Esophagus squamous epithelium (tissue), 4 donors: ENCODE measurements at regions not wholly inside any gene's neighbourhood (a gene's known extent, or its start where the extent isn't known, plus 50 kb on each side); places are given as distances from the start of the nearest gene placed in this dataset.

ENCODE experiments used
- CTCF ChIP-seq, 6 experiments: fragments of 450-650 bp in 4 of 6; fragments of 200-600 bp in 2 of 6; sonication (generic) in 2 of 6; IDR thresholded peaks; one replicate each; pipeline ENCODE4 v1.5.1; 2016 to 2019; ENCODE audit warnings: antibody characterized with exemption in 6 of 6, mild to moderate bottlenecking in 4 of 6, moderate library complexity in 4 of 6
- POLR2A ChIP-seq, 4 donors: fragments of 450-650 bp; IDR thresholded peaks; one replicate each; pipeline ENCODE4 v1.6.1; 2017; ENCODE audit warnings: antibody characterized with exemption in 4 of 4, mild to moderate bottlenecking in 4 of 4, moderate library complexity in 3 of 4

DNA sequence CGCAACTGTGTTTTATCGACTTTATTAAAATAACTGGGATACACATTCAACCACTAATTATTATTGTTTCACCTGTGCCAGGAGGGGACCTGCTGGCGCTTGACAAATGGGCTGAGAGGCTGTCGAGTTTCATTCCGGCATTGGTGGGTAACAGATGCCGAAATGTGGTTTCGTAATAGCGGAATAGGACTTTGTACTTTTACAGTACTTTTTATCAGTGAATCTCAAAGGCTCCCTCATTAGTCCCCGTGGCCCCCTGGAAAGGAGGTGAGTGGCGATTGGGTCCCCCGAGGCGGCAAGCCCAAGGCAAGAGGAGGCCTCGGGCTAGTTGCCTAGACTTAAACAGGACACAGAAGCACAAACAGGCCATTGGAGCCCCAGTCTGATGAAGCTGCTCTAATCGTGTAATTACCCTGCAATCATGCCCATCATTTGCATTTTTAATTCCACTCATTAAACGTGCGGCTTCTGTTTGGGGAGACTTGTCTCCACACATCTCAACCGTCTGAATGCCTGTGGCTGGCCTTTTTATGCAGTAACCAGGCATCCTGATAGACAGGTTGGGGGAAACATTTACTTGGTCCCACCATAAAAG is 193.2 kb downstream of the INO80D start:
- TF ChIP-seq CTCF (IDR thresholded peaks at IDR 0.05) (no peak), POLR2A (IDR thresholded peaks at IDR 0.05) (no peak)
